ENCODE measurements at regions not wholly inside any gene's neighbourhood (a gene's known extent, or its start where the extent isn't known, plus 50 kb on each side); places are given as distances from the start of the nearest gene placed in this dataset.

- TF ChIP-seq CTCF (IDR thresholded peaks at IDR 0.05; ENCODE audit: low read depth, low read length, missing control alignments): no peak
- DNase-seq (ENCODE audit: extremely low read depth, low read depth): no peak
- H3K4me3 ChIP-seq (replicated peaks; ENCODE audit: low read depth, low read length): no peak overlapping the region
These were observed 429.6 kb downstream of the ADRA2A start for GRCh38 chr10:111506266-111507034.

DNA sequence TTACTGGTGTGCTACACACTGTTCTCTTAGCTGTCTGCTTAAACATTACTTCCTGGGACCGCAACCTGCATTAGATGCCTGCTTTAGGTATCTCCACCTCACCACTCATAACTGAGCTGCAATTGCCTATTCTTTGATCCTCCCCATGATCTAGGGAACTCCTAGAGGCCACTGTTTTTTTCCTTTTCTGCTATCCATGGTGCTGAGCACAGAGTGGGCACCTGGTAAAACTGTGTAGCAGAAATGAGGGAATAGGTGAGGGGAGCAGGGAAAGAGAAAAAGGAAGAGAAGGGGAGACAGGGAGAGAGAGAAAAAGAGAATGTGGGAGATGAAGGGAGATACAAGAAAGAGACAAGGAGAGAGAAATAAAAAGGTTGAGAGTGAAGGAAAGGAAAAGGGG, 434.9 kb downstream of the ADRA2A start:
- DNase-seq (ENCODE audit: extremely low read depth, low read depth): no peak
- no peak for TF ChIP-seq CTCF (IDR thresholded peaks at IDR 0.05; ENCODE audit: low read depth, low read length, missing control alignments)
- no peak overlapping the region for H3K4me3 ChIP-seq (replicated peaks; ENCODE audit: low read depth, low read length)

DNA sequence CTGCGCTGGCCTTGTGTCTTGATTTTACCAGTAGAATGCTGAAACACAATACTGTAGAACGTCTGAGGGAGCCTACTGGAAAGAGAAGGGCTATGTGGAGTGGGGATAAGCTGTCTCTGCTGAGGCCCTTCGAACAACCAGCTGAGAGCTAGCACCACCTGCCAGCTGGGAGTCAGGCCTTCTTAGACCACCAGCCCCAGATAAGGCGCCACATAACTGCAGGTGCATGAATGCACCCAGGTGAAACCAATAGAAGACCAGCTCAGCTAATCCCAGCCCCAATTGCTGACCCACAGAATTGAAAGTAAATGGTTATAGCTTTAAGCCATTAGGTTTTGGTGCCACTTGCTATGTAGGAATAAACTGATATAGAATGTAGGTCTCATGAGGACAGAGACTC, 438.4 kb downstream of the ADRA2A start:
- no peak overlapping the region for H3K4me3 ChIP-seq (replicated peaks; ENCODE audit: low read depth, low read length)
- no peak for DNase-seq (ENCODE audit: extremely low read depth, low read depth)
- no peak for TF ChIP-seq CTCF (IDR thresholded peaks at IDR 0.05; ENCODE audit: low read depth, low read length, missing control alignments)

DNA sequence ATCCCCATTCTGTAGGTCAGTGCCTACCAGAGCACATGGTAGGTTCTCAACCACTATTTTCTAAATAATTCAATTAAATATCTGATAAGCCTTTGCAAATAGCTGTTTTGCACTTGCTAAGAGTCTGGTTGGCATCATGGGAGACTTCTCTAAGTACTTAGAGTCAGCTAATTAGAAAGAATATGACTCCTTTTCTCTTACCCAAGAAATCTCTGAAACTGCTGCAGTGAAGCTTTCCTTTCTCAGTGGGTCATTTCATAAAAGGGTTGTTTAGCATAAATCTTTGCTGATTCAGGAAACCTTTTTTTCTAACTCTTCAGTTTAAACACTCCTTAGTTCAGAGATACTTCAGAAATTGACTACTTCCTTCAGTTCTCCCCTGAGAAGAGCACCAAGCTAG, 438.9 kb downstream of the ADRA2A start:
- DNase-seq (ENCODE audit: extremely low read depth, low read depth): no peak
- TF ChIP-seq CTCF (IDR thresholded peaks at IDR 0.05; ENCODE audit: low read depth, low read length, missing control alignments): no peak
- no peak overlapping the region for H3K4me3 ChIP-seq (replicated peaks; ENCODE audit: low read depth, low read length)

DNA sequence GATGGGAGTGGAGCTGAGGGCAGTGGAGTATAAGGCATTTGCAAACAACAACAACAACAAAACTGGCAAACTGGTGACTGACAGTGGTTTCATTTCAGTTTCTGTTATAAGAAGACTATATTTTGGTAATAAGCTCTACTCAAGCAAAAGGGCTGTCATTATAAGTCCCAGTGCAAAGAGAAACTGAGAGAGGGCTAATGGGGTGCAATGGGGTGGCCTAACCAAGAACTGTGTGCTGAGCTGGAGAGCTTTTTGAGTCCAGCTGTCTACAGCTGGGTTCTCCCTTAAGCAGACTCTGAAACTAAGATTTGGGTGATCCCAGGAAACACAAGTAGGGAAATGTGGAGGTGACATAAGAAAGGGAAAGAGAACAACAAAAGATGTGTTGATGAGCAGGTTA, 439.3 kb downstream of the ADRA2A start:
- no peak overlapping the region for H3K4me3 ChIP-seq (replicated peaks; ENCODE audit: low read depth, low read length)
- no peak for DNase-seq (ENCODE audit: extremely low read depth, low read depth)
- no peak for TF ChIP-seq CTCF (IDR thresholded peaks at IDR 0.05; ENCODE audit: low read depth, low read length, missing control alignments)

DNA sequence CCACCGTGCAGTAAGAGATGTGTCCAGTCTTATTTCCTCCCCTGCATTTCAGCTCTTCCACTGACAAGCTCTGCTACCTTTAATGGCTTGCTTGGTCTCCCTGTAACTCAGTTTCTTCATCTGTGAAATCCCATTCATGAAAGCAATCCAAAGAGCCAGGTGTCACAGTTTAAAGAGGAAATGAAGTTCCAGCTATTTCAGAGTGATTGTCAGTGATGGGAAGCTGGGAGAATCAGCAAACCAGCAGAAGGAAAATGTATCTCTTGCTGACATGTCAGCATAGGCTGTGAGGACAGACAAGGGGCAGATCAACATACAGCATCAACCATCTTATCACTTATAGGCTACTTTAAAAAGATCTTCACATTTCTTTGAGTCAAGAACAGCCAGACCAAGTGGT, 445.3 kb downstream of the ADRA2A start:
- TF ChIP-seq CTCF (IDR thresholded peaks at IDR 0.05; ENCODE audit: low read depth, low read length, missing control alignments): no peak
- DNase-seq (ENCODE audit: extremely low read depth, low read depth): no peak
- H3K4me3 ChIP-seq (replicated peaks; ENCODE audit: low read depth, low read length): no peak overlapping the region

GRCh38 chr10:111522551-111522950, 445.7 kb downstream of the ADRA2A start:
- TF ChIP-seq CTCF (IDR thresholded peaks at IDR 0.05; ENCODE audit: low read depth, low read length, missing control alignments): no peak
- H3K4me3 ChIP-seq (replicated peaks; ENCODE audit: low read depth, low read length): no peak overlapping the region
- no peak for DNase-seq (ENCODE audit: extremely low read depth, low read depth)
